Nephron (organoid): ENCODE measurements at regions not wholly inside any gene's neighbourhood (a gene's known extent, or its start where the extent isn't known, plus 50 kb on each side); places are given as distances from the start of the nearest gene placed in this dataset.

Source experiments
- H3K27ac Mint-ChIP-seq, 3 experiments: 2 replicates each; pipeline ENCODE4 v1.8.0; 2020; ENCODE audit warnings: mixed read lengths in 3 of 3, mild to moderate bottlenecking in 2 of 3, moderate library complexity in 1 of 3
- H3K27me3 Mint-ChIP-seq: 2 replicates; pipeline ENCODE4 v1.8.0; 2021; ENCODE audit warnings: low read depth, mild to moderate bottlenecking, moderate library complexity, mixed read lengths
- H3K36me3 Mint-ChIP-seq: 2 replicates; pipeline ENCODE4 v1.8.0; 2020; ENCODE audit warnings: low read depth, mixed read lengths
- H3K4me1 Mint-ChIP-seq: 2 replicates; pipeline ENCODE4 v1.8.0; 2020; ENCODE audit warnings: mixed read lengths
- H3K4me3 Mint-ChIP-seq, 3 experiments: 2 replicates each; pipeline ENCODE4 v1.8.0; 2020; ENCODE audit warnings: mild to moderate bottlenecking in 3 of 3, mixed read lengths in 3 of 3, moderate library complexity in 2 of 3
- H3K9me3 Mint-ChIP-seq: 2 replicates; pipeline ENCODE4 v1.8.0; 2020; ENCODE audit warnings: mixed read lengths
- TF ChIP-seq, protein P1 (sequence below), 3 experiments: fragments of 200-600 bp; sonication (generic); IDR thresholded peaks; one replicate each; pipeline ENCODE4 v1.5.0; 2021; ENCODE audit warnings: antibody characterized with exemption in 3 of 3; ENCODE audit not compliant: unreplicated experiment in 3 of 3

DNA sequence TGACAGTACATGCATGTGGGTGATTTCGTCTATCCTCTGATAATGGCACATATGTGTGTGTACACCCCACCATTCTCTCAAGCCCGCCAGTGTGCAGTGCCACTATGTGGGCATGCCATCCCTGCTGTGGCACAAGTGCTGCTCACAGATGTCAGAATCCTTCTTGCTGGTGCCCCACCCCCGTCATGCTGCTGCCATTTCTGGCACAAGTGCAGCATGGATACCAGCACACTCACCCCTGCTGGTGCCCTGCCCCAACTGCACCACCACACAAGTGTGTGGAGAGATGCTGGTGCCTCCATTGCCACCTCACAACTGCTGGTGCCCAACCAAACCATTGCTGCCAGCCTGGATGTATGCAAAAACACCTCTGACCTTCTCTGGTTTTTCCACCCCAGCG lies 1133.8 kb downstream of the TECRL start:
- Mint-ChIP-seq H3K9me3 (no peaks in the 10 kb centered on the region), H3K27ac (no peak overlapping the region), H3K4me1 (no peaks in the 10 kb centered on the region), H3K36me3 (no peaks in the 10 kb centered on the region), H3K27me3 (no peaks in the 10 kb centered on the region), H3K4me3 (no peak overlapping the region)
- TF ChIP-seq, protein P1, sequence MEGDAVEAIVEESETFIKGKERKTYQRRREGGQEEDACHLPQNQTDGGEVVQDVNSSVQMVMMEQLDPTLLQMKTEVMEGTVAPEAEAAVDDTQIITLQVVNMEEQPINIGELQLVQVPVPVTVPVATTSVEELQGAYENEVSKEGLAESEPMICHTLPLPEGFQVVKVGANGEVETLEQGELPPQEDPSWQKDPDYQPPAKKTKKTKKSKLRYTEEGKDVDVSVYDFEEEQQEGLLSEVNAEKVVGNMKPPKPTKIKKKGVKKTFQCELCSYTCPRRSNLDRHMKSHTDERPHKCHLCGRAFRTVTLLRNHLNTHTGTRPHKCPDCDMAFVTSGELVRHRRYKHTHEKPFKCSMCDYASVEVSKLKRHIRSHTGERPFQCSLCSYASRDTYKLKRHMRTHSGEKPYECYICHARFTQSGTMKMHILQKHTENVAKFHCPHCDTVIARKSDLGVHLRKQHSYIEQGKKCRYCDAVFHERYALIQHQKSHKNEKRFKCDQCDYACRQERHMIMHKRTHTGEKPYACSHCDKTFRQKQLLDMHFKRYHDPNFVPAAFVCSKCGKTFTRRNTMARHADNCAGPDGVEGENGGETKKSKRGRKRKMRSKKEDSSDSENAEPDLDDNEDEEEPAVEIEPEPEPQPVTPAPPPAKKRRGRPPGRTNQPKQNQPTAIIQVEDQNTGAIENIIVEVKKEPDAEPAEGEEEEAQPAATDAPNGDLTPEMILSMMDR (IDR thresholded peaks at IDR 0.05; ENCODE audit: unreplicated experiment in 3 of 3) = no peak

DNA sequence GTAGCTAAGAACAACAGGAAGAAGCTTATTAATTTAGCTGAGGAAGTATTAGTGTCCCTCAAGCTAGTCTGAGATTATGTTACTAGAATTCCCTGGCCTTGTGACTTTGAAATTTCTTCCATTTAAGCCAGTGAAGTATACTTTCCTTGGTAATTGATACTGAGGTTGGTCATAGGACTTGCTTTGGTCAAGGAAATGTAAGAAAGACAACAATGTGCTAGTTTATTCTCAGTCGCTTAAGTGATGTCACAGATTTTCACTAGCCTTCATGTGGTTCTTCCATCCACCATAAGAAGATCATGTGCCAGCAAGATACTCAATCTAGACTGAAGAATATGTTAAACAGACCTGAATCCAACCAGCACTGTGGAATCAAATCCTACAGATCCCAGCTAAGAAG lies 1140.1 kb downstream of the TECRL start:
- H3K27ac Mint-ChIP-seq = no peak overlapping the region
- no peaks in the 10 kb centered on the region for H3K9me3 Mint-ChIP-seq
- H3K36me3 Mint-ChIP-seq = no peaks in the 10 kb centered on the region
- no peak overlapping the region for H3K4me3 Mint-ChIP-seq
- H3K4me1 Mint-ChIP-seq = no peaks in the 10 kb centered on the region
- no peaks in the 10 kb centered on the region for H3K27me3 Mint-ChIP-seq
- TF ChIP-seq, protein P1 (IDR thresholded peaks at IDR 0.05; ENCODE audit: unreplicated experiment in 3 of 3) = no peak

DNA sequence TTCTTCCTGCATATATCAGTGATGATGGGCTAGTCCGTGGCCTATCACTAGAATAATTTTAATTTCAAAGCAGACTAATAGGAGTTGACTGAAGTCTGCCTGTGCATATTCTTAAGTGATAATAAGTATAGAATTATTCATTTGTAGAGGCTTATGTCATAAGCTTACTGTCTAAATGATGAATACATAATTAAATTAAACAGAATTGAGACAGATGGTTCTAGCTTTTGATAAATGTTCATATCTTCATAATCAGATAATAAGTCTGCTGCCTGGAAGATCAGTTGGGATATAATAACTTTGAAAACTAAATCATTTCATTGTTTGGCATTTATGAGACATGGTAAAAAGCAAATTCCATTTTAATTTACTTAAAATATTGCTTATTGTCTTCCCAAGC lies 1175.6 kb downstream of the TECRL start:
- Mint-ChIP-seq H3K9me3 (no peaks in the 10 kb centered on the region), H3K36me3 (no peaks in the 10 kb centered on the region), H3K4me3 (no peak overlapping the region), H3K4me1 (no peaks in the 10 kb centered on the region), H3K27ac (no peak overlapping the region), H3K27me3 (no peaks in the 10 kb centered on the region)
- TF ChIP-seq, protein P1 (IDR thresholded peaks at IDR 0.05; ENCODE audit: unreplicated experiment in 3 of 3) = no peak

GRCh38 chr4:63232058-63232457 lies 1177.2 kb downstream of the TECRL start:
- TF ChIP-seq, protein P1 (IDR thresholded peaks at IDR 0.05; ENCODE audit: unreplicated experiment in 3 of 3) = no peak
- Mint-ChIP-seq H3K9me3 (no peaks in the 10 kb centered on the region), H3K27ac (no peak overlapping the region), H3K36me3 (no peaks in the 10 kb centered on the region), H3K27me3 (no peaks in the 10 kb centered on the region), H3K4me1 (no peaks in the 10 kb centered on the region), H3K4me3 (no peak overlapping the region)

GRCh38 chr4:63226229-63226628 lies 1183.0 kb downstream of the TECRL start:
- Mint-ChIP-seq H3K27ac (no peak overlapping the region), H3K36me3 (no peaks in the 10 kb centered on the region), H3K4me3 (no peak overlapping the region), H3K4me1 (no peaks in the 10 kb centered on the region), H3K27me3 (no peaks in the 10 kb centered on the region), H3K9me3 (no peaks in the 10 kb centered on the region)
- TF ChIP-seq, protein P1 (IDR thresholded peaks at IDR 0.05; ENCODE audit: unreplicated experiment in 3 of 3) = no peak

GRCh38 chr4:63222466-63222865 lies 1186.8 kb downstream of the TECRL start:
- Mint-ChIP-seq H3K9me3 (peaks cover 10% of the 10 kb centered on the region), H3K4me1 (no peaks in the 10 kb centered on the region), H3K27ac (no peak overlapping the region), H3K4me3 (no peak overlapping the region), H3K36me3 (no peaks in the 10 kb centered on the region), H3K27me3 (no peaks in the 10 kb centered on the region)
- TF ChIP-seq, protein P1 (IDR thresholded peaks at IDR 0.05; ENCODE audit: unreplicated experiment in 3 of 3) = no peak
